HUES64 (cell line): ENCODE measurements at regions not wholly inside any gene's neighbourhood (a gene's known extent, or its start where the extent isn't known, plus 50 kb on each side); places are given as distances from the start of the nearest gene placed in this dataset.

ENCODE experiments used
- H3K27ac ChIP-seq: 2 replicates; pipeline ENCODE4 v1.7.0; 2013; ENCODE audit warnings: low read depth, low read length, inconsistent platforms
- H3K27me3 ChIP-seq: 2 replicates; pipeline ENCODE4 v1.6.1; 2013; ENCODE audit warnings: mild to moderate bottlenecking, low read length; ENCODE audit not compliant: insufficient read depth
- H3K36me3 ChIP-seq: 2 replicates; pipeline ENCODE4 v1.6.1; 2013; ENCODE audit warnings: mild to moderate bottlenecking, low read length; ENCODE audit not compliant: insufficient read depth
- H3K4me1 ChIP-seq: 2 replicates; pipeline ENCODE4 v1.6.1; 2013; ENCODE audit warnings: mild to moderate bottlenecking, low read length, moderate library complexity; ENCODE audit not compliant: insufficient read depth
- H3K4me3 ChIP-seq: 2 replicates; pipeline ENCODE4 v1.5.1; 2013; ENCODE audit warnings: mild to moderate bottlenecking, low read length, moderate library complexity
- H3K9ac ChIP-seq: 2 replicates; pipeline ENCODE4 v1.6.1; 2013; ENCODE audit warnings: mild to moderate bottlenecking, low read depth, low read length
- H3K9me3 ChIP-seq: 2 replicates; pipeline ENCODE4 v1.6.1; 2013; ENCODE audit warnings: low read depth, low read length; ENCODE audit not compliant: insufficient read depth
- WGBS: fragments of 150-250, 120-280 bp; methylation state at CpG from one replicate; pipeline ENCODE4 v1.1.7; 2013; ENCODE audit warnings: missing lambda C conversion rate; 5-methylcytosine and 5-hydroxymethylcytosine counted together

DNA sequence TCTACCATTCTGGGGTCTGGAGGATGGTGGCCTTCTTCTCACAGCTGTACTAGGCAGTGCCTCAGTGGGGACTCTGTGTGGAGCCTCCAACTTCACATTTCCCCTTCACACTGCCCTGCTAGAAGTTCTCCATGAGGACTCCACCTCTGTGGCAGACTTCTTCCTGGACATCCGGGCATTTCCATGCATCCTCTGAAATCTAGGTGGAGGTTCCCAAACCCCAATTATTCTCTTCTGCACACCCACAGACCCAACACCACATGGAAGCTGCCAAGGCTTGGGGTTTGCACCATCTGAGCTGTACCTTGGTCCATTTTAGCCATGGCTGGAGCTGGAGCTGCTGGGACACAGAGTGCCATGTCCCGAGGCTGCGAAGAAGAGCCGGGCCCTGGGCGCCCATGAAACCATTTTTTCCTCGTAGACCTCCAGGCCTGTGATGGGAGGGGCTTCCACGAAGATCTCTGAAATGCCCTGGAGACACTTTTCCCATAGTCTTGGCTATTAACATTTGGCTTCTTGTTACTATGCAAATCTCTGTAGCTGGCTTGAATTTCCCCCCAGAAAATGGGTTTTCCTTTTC, 170.5 kb downstream of the FOXD2 start:
- no peak overlapping the region for H3K9ac ChIP-seq
- H3K36me3 ChIP-seq, result no peaks in the 10 kb centered on the region
- peaks cover 7% of the 10 kb centered on the region; the same call in 1 of the 2 replicates for H3K9me3 ChIP-seq
- no peak overlapping the region for H3K4me3 ChIP-seq
- H3K4me1 ChIP-seq, result no peaks in the 10 kb centered on the region
- no peaks in the 10 kb centered on the region for H3K27me3 ChIP-seq
- 95% methylated on average over 7 of the region's 7 CpGs for WGBS
- H3K27ac ChIP-seq, result no peak overlapping the region

DNA sequence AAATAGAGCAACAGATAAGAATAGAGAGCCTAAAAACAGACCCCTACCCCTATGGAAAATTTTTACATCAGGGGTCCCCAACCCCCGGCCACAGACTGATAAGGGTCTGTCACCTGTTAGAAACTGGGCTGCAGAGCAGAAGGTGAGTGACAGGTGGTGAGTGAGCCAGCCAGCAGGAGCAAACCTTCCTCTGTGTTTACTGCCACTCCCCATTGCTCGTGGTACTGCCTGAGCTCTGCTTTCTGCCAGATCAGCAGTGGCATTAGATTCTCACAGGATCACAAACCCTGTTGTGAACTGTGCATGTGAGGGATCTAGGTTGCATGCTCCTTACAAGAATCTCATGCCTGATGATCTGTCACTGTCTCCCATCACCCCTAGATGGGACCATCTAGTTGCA, 174.1 kb downstream of the FOXD2 start:
- Histone ChIP-seq H3K4me1 (no peaks in the 10 kb centered on the region), H3K4me3 (no peak overlapping the region), H3K36me3 (no peaks in the 10 kb centered on the region), H3K9me3 (peaks cover 6% of the 10 kb centered on the region; the same call in 1 of the 2 replicates), H3K9ac (no peak overlapping the region), H3K27me3 (0 out of 2 replicates have a peak, but pooled peaks cover 3% of the 10 kb centered on the region), H3K27ac (no peak overlapping the region)
- 79% methylated on average over 2 of the region's 2 CpGs for WGBS

DNA sequence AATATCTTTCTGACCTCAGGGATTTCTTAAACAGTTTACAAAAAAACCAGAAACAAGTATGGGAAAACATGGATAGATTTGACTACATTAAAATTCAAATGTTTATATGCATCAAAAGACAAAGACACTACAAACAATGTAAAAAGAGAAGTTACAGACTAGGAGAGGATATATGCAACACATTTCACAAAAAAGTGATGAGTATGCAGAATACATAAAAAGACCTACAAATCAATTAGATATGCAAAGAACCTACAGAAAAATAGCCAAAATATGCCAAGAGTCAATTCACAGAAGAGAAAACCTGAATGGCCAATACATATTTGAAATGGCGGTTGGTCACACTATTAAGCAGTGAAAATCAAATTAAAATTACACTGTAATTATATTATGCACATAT, 175.0 kb downstream of the FOXD2 start:
- Histone ChIP-seq H3K9ac (no peak overlapping the region), H3K27me3 (0 out of 2 replicates have a peak, but pooled peaks cover 3% of the 10 kb centered on the region), H3K27ac (no peak overlapping the region), H3K4me1 (no peaks in the 10 kb centered on the region), H3K9me3 (peaks cover 6% of the 10 kb centered on the region; the same call in 1 of the 2 replicates), H3K4me3 (no peak overlapping the region), H3K36me3 (no peaks in the 10 kb centered on the region)
- 100% methylated on average over 1 of the region's 1 CpG for WGBS

DNA sequence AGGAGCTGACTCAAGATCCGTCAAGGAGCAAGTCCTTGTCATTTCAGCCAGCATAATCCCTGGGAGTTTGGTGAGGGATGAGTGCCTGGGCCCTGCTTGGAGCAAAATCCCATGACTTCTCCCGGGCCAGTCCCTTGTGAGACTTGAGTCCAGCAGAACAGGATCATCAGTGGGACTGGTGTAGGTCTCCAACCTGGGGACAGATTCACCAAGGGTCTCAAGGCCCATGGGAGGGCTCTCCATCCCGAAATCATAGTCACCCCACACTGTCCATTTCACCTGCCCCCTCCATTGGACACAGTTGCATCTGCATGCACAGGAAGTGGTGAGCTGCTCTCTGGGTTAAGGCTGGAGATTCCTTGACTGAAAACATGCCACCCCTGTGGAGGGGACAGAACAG, 178.2 kb downstream of the FOXD2 start:
- Histone ChIP-seq H3K9ac (no peak overlapping the region), H3K9me3 (no peaks in the 10 kb centered on the region), H3K27me3 (0 out of 2 replicates have a peak, but pooled peaks cover 3% of the 10 kb centered on the region), H3K4me1 (no peaks in the 10 kb centered on the region), H3K4me3 (no peak overlapping the region), H3K27ac (no peak overlapping the region), H3K36me3 (no peaks in the 10 kb centered on the region)
- WGBS, result 90% methylated on average over 3 of the region's 3 CpGs

DNA sequence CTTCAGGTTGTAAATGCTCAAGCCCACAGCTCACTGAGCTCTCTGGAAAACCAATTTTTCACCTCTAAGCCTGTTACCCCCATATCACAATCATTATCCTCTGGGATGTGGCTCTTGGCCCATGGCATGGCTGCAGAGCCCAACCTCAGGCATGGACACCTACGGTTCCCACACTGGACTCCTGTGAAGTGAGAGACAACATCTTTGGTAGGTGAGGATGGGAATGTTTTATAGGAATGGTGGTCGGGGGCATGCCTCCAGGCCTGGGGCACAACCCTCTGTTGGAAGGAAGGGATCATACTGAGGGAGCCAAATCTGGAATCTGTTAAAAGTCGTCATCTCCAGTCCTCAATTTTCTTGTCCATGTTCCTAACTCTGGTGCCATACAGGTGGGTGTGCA, 179.1 kb downstream of the FOXD2 start:
- no peaks in the 10 kb centered on the region for H3K36me3 ChIP-seq
- WGBS, result 94% methylated on average over 3 of the region's 3 CpGs
- H3K4me1 ChIP-seq, result no peaks in the 10 kb centered on the region
- H3K9ac ChIP-seq, result no peak overlapping the region
- H3K27me3 ChIP-seq, result 0 out of 2 replicates have a peak, but pooled peaks cover 3% of the 10 kb centered on the region
- no peak overlapping the region for H3K4me3 ChIP-seq
- H3K27ac ChIP-seq, result no peak overlapping the region
- no peaks in the 10 kb centered on the region for H3K9me3 ChIP-seq

DNA sequence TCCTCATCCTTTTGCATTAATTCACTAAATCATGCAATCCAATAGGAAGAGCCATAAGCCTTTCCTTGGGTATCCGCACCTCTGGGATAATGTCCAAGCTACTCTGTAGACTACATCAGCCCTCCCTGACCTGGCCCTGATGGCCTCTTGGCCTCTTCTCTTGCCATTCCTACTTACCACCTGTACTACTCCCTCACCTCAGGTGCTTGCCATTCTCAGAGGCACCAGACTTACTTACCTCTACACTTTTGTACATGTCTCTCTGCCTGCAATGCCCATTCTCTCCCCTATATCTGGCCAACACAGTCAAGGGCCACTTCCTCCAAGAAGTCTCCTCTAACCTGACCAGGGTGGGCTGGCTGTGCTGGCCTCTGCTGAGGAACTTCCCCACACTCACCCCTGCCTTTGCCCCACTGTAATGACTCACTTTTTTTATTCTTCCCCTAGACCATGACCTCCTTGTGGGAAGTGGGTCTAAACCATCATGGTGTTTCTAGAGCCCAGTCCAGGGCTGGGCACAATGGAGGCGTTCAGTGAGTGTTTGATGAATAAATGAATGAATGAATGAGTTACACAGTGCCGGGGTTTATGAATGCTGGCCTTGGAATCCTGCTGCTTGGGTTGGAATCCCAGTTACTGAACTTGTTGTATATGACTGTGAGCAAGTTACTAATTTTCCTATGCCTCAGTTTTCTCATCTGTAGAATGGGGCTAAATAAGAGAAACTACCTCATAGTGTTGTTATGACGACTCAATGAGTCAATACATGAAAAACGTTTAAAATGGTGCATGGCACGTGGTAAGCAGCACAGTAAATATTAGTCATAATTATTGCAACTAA, 179.8 kb downstream of the FOXD2 start:
- H3K36me3 ChIP-seq, result no peaks in the 10 kb centered on the region
- no peaks in the 10 kb centered on the region for H3K4me1 ChIP-seq
- no peak overlapping the region for H3K27ac ChIP-seq
- WGBS, result 86% methylated on average over 6 of the region's 6 CpGs
- no peak overlapping the region for H3K9ac ChIP-seq
- H3K27me3 ChIP-seq, result 0 out of 2 replicates have a peak, but pooled peaks cover 3% of the 10 kb centered on the region
- no peak overlapping the region for H3K4me3 ChIP-seq
- no peaks in the 10 kb centered on the region for H3K9me3 ChIP-seq

DNA sequence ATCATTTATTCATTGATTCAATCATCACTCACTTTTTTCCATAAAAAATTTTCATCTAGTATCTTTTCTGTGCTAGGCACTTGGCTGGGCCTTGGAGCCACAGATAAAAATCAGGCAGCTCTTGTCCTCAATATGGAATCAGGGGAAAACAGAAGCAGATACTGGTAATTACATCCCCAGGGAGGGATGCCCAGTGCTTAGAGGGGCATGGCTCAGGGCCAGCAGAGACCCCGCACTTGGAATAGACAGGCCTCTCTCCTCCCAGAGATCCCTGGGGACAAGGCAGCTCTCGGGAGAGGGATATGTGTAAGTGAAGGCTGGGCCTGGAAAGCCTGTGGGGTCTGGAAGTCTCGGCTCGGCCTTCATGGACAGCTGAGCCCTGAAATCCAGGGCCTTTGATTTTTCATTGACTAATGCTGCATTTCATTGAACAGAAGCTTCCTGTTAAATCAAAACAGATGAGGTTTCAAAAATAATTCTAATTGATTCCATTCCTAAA, 180.4 kb downstream of the FOXD2 start:
- 93% methylated on average over 4 of the region's 4 CpGs for WGBS
- no peaks in the 10 kb centered on the region for H3K36me3 ChIP-seq
- no peak overlapping the region for H3K9ac ChIP-seq
- no peak overlapping the region for H3K4me3 ChIP-seq
- no peaks in the 10 kb centered on the region for H3K9me3 ChIP-seq
- no peaks in the 10 kb centered on the region for H3K4me1 ChIP-seq
- H3K27ac ChIP-seq, result no peak overlapping the region
- H3K27me3 ChIP-seq, result 0 out of 2 replicates have a peak, but pooled peaks cover 3% of the 10 kb centered on the region

DNA sequence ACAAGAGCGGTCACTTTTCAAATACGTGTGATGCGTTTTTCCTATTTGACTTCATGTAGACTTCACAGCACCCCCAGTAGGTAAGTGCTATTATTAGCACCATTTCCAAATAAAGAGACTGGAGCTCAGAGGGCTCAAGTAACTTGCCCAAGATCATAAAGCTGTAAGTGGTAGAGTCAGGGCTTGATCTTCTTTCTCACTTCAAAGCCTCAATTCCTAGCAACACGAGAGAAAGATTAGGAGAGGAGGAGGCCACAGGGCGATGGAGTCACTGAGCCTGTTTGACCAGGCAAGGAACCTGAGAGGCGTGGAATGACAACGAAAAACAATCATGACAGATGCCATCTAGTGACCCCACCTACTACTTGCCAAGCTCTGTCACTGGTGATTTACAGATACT, 181.0 kb downstream of the FOXD2 start:
- H3K4me1 ChIP-seq, result no peaks in the 10 kb centered on the region
- H3K27me3 ChIP-seq, result 0 out of 2 replicates have a peak, but pooled peaks cover 3% of the 10 kb centered on the region
- no peak overlapping the region for H3K9ac ChIP-seq
- H3K27ac ChIP-seq, result no peak overlapping the region
- WGBS, result 80% methylated on average over 7 of the region's 7 CpGs
- no peaks in the 10 kb centered on the region for H3K9me3 ChIP-seq
- no peak overlapping the region for H3K4me3 ChIP-seq
- no peaks in the 10 kb centered on the region for H3K36me3 ChIP-seq

DNA sequence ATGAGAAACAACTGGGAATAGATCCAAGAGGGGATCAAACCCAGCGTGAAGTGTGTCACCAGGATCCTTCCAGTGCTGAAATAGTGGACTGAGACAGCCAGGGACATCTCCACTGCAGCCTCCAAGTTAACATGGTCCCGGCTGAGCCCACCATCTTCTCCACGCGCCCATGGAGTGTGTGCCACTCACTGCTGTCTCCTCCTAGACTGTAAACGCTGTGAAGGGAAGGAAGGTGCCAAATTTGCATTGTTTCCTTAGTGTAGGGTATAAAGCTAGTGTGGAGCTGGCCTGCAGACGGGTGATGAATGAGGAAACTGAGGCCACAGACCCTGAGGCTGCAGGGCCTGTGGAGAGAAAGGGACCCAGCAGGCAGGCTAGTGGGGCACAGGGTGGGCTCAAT, 183.6 kb downstream of the FOXD2 start:
- Histone ChIP-seq H3K4me1 (no peaks in the 10 kb centered on the region), H3K27me3 (peaks cover 3% of the 10 kb centered on the region; the same call in 1 of the 2 replicates), H3K27ac (no peak overlapping the region), H3K9me3 (no peaks in the 10 kb centered on the region), H3K9ac (no peak overlapping the region), H3K36me3 (no peaks in the 10 kb centered on the region), H3K4me3 (no peak overlapping the region)
- 91% methylated on average over 6 of the region's 6 CpGs for WGBS

DNA sequence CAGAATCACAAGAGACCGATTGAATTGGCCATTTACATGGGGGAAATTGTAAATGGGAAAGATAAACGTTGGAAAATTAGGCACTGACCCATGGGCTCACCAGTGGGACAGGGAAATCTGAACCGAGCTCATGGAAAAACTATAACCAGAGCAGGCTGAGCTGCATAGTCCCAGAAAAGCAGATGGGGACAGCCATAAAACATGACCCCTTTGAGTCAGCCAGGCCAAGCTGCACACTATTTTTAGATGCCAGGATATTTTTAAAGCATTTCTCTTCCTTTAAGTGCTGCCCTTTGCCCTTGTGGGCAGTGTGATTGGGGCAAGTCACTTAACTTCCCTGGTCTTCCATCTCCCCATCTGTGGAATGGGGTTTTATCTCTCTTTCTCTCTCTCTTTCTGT, 184.1 kb downstream of the FOXD2 start:
- H3K9ac ChIP-seq, result no peak overlapping the region
- H3K4me3 ChIP-seq, result no peak overlapping the region
- H3K27ac ChIP-seq, result no peak overlapping the region
- 82% methylated on average over 3 of the region's 3 CpGs for WGBS
- H3K4me1 ChIP-seq, result no peaks in the 10 kb centered on the region
- H3K36me3 ChIP-seq, result no peaks in the 10 kb centered on the region
- H3K9me3 ChIP-seq, result no peaks in the 10 kb centered on the region
- H3K27me3 ChIP-seq, result peaks cover 3% of the 10 kb centered on the region; the same call in 1 of the 2 replicates

DNA sequence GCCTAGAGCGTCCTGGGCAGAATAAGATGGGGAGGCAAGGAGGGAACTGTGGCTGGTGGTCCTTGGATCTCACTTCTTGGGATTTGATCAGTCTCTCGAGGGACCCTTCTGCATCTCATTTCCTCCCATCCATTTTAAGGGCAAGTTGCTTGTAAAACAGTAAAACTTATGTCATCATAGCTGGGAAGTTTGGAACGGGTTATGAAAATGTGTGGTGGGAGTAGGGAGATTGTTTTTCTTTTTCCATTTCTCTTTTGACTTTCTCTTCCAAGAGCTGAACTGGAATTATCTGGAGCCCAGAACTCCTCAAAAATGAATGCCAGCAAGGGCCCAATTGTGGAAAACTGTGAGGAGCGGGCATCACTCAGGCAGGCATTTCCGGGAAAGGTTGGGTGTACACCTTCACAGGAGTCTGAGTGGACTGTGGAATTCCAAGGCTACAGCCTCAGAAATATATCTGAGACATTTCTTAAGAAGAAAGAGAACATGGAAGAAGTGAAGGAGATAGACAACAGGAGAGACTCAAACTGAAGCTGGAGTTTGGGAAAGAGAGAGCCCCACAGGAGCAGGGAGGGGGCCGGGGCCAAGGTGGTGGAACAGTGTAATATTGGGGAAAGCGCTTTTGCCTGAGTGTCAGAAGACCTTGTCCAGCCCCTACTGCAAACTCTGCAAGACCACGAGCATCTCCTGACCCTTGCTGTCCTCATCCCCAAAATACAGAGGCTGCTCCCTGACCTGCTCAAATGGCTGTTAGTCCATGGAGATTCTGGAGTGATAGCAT, 185.1 kb downstream of the FOXD2 start:
- 93% methylated on average over 7 of the region's 8 CpGs for WGBS
- no peaks in the 10 kb centered on the region for H3K36me3 ChIP-seq

More for the DNA sequence above, 185.1 kb downstream of the FOXD2 start:
- no peak overlapping the region for H3K4me3 ChIP-seq
- H3K27ac ChIP-seq, result no peak overlapping the region
- H3K4me1 ChIP-seq, result no peaks in the 10 kb centered on the region
- peaks cover 3% of the 10 kb centered on the region; the same call in 1 of the 2 replicates for H3K27me3 ChIP-seq
- no peaks in the 10 kb centered on the region for H3K9me3 ChIP-seq
- no peak overlapping the region for H3K9ac ChIP-seq
